ENCODE measurements at regions not wholly inside any gene's neighbourhood (a gene's known extent, or its start where the extent isn't known, plus 50 kb on each side); places are given as distances from the start of the nearest gene placed in this dataset.

DNA sequence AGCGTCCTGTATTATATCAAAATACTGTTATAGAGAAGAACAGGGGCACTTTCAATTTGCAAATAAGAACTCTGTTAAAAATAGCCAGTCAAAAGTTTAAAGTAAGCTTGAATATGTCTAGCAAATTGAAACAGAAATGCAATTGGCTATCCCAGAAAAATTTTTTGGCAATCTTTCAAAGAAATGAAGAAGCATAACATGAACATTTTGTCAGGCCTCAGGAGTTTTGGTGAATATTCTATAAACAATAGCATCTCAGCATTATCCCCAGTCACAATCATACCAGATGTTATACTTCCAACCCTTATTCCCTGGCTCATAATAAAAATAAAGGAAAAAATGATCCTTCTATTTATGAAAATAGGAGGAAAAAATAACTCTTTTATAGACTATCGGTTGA is 252.4 kb downstream of the GRB14 start:
- no peak for DNase-seq
- no peak overlapping the region for H3K4me3 ChIP-seq
- no peak overlapping the region for H3K27ac ChIP-seq

DNA sequence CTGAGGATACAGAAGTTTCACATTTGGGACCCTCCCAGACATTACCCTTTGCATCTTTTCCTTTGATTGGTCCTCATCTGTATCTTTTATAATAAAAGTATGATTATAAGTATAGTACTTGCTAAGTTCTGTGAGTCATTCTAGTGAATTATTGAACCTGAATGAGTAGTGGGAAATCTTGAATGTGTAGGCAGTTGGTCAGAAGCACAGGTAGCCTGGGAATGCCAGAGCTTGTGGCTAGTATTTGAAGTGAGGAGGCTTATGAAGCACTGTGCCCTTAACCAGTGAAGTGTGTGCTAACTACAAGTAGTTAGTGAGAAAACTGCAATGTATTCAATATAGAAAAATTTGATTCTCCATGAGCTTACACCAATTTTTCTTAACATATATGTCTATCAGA is 257.6 kb downstream of the GRB14 start:
- Histone ChIP-seq H3K27me3 (no peaks in the 10 kb centered on the region), H3K9me3 (no peaks in the 10 kb centered on the region), H3K4me3 (no peak overlapping the region), H3K27ac (no peak overlapping the region), H3K36me3 (no peaks in the 10 kb centered on the region), H3K4me1 (no peaks in the 10 kb centered on the region)
- DNase-seq, result no peak
- TF ChIP-seq, protein P1, sequence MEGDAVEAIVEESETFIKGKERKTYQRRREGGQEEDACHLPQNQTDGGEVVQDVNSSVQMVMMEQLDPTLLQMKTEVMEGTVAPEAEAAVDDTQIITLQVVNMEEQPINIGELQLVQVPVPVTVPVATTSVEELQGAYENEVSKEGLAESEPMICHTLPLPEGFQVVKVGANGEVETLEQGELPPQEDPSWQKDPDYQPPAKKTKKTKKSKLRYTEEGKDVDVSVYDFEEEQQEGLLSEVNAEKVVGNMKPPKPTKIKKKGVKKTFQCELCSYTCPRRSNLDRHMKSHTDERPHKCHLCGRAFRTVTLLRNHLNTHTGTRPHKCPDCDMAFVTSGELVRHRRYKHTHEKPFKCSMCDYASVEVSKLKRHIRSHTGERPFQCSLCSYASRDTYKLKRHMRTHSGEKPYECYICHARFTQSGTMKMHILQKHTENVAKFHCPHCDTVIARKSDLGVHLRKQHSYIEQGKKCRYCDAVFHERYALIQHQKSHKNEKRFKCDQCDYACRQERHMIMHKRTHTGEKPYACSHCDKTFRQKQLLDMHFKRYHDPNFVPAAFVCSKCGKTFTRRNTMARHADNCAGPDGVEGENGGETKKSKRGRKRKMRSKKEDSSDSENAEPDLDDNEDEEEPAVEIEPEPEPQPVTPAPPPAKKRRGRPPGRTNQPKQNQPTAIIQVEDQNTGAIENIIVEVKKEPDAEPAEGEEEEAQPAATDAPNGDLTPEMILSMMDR (IDR thresholded peaks at IDR 0.05), result no peak
- no peak for TF ChIP-seq POLR2A (IDR thresholded peaks at IDR 0.05)
- intact Hi-C loops (cut with DNase I; ENCODE audit: low total_unique reads), result no loop called here

More for the DNA sequence above, 252.4 kb downstream of the GRB14 start:
- TF ChIP-seq, protein P1 (IDR thresholded peaks at IDR 0.05), result no peak
- TF ChIP-seq POLR2A (IDR thresholded peaks at IDR 0.05), result no peak
- Histone ChIP-seq H3K9me3 (no peaks in the 10 kb centered on the region), H3K36me3 (no peaks in the 10 kb centered on the region), H3K4me1 (no peaks in the 10 kb centered on the region), H3K27me3 (no peaks in the 10 kb centered on the region)
- intact Hi-C loops (cut with DNase I; ENCODE audit: low total_unique reads), result no loop called here

DNA sequence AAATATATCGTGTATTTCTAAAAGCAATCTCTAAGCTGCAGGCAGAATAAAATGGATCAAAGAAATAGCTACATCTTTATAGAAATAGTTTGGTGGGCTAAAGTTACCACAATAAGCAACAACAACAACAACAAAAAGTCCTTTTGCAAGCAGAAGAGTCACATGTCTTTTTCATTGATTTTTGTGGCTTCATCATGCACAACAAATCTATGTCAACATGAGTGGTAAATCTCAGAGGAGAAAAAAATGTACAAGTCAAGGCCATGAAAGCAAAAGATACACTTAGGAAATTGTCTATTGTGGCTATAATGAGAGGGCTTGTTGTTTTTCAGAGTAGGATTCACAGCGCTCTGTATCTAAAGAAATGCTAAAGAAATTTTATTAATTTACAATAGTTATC is 269.7 kb downstream of the GRB14 start:
- DNase-seq, result no peak
- intact Hi-C loops (cut with DNase I; ENCODE audit: low total_unique reads), result no loop called here
- H3K4me1 ChIP-seq, result no peaks in the 10 kb centered on the region
- no peaks in the 10 kb centered on the region for H3K27me3 ChIP-seq
- no peaks in the 10 kb centered on the region for H3K36me3 ChIP-seq
- no peak overlapping the region for H3K4me3 ChIP-seq
- no peak overlapping the region for H3K27ac ChIP-seq
- no peak for TF ChIP-seq POLR2A (IDR thresholded peaks at IDR 0.05)
- TF ChIP-seq, protein P1 (IDR thresholded peaks at IDR 0.05), result no peak
- H3K9me3 ChIP-seq, result no peaks in the 10 kb centered on the region

DNA sequence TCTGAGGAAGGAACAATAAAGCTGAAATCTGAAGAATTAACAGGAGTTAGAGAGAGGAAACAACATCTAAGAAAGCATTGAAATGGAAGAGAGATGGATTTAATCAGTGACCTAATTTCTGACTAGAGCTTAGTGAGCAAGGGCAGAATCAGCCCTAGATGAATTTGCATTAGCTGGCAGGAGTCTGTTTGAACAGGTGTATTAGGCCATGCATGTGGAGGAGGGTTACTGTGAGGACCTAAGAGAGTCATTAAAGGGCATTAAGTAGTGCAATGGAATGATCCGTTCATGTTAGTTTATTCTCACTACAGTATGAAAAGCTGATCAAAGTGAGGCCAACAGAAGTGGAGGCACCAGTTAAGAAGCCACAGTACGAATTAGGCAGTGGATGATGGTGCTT is 285.3 kb downstream of the GRB14 start:
- Histone ChIP-seq H3K4me1 (no peaks in the 10 kb centered on the region), H3K36me3 (no peaks in the 10 kb centered on the region), H3K27me3 (no peaks in the 10 kb centered on the region), H3K9me3 (no peaks in the 10 kb centered on the region), H3K4me3 (no peak overlapping the region), H3K27ac (no peak overlapping the region)
- no peak for DNase-seq
- intact Hi-C loops (cut with DNase I; ENCODE audit: low total_unique reads), result no loop called here
- no peak for TF ChIP-seq POLR2A (IDR thresholded peaks at IDR 0.05)
- TF ChIP-seq, protein P1 (IDR thresholded peaks at IDR 0.05), result no peak

DNA sequence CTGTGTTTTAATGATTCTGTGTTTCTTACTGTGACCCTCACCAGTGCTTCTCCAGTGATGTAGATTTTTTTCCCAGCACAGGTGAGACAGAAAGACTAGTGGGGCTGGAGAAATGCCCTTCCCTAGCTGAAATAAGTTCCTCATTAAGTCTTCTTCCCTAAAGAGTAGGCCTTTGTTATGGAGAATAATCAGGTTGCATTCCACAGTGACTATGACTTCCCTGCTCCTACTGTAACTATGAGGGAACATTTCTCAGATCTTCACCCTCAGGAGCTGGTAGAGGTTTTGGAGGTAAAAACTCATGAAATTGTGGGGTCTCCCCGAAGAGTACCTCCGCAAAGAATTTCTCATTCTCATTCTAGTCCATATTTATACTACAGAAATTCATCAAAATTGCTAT is 286.2 kb downstream of the GRB14 start:
- intact Hi-C loops (cut with DNase I; ENCODE audit: low total_unique reads), result no loop called here
- DNase-seq, result no peak
- H3K4me1 ChIP-seq, result no peaks in the 10 kb centered on the region
- no peak overlapping the region for H3K27ac ChIP-seq
- no peaks in the 10 kb centered on the region for H3K27me3 ChIP-seq
- H3K4me3 ChIP-seq, result no peak overlapping the region
- no peaks in the 10 kb centered on the region for H3K36me3 ChIP-seq
- H3K9me3 ChIP-seq, result no peaks in the 10 kb centered on the region
- no peak for TF ChIP-seq POLR2A (IDR thresholded peaks at IDR 0.05)
- TF ChIP-seq, protein P1 (IDR thresholded peaks at IDR 0.05), result no peak
